Endothelial cell of hepatic sinusoid (primary cell): ENCODE measurements at regions not wholly inside any gene's neighbourhood (a gene's known extent, or its start where the extent isn't known, plus 50 kb on each side); places are given as distances from the start of the nearest gene placed in this dataset.

Experiments
- in situ Hi-C: cut with HindIII; loops from 2 replicates; pipeline ENCODE4 v1.10.0; 2017; ENCODE audit warnings: low sequenced_read_pairs

GRCh38 chr9:117858561-117858960 lies 154.4 kb downstream of the TLR4 start:
- in situ Hi-C loops: no loop called here

GRCh38 chr9:117860849-117861248 lies 156.6 kb downstream of the TLR4 start:
- in situ Hi-C loops: no loop called here

GRCh38 chr9:117864385-117865057 lies 160.3 kb downstream of the TLR4 start:
- in situ Hi-C loops: no loop called here

GRCh38 chr9:117868594-117868993 lies 164.4 kb downstream of the TLR4 start:
- in situ Hi-C loops: no loop called here

- in situ Hi-C loops: no loop called here
Observed at GRCh38 chr9:117869287-117869686, 165.1 kb downstream of the TLR4 start.

- in situ Hi-C loops: no loop called here
Observed at GRCh38 chr9:117869712-117870111, 165.5 kb downstream of the TLR4 start.

- in situ Hi-C loops: no loop called here
Observed at GRCh38 chr9:117873664-117874063, 169.5 kb downstream of the TLR4 start.

GRCh38 chr9:117875886-117876285 lies 171.7 kb downstream of the TLR4 start:
- in situ Hi-C loops: no loop called here

GRCh38 chr9:117882171-117882570 lies 178.0 kb downstream of the TLR4 start:
- in situ Hi-C loops: no loop called here

GRCh38 chr9:117886616-117887015 lies 182.4 kb downstream of the TLR4 start:
- in situ Hi-C loops: no loop called here

- in situ Hi-C loops: no loop called here
Observed at GRCh38 chr9:117887383-117887782, 183.2 kb downstream of the TLR4 start.

GRCh38 chr9:117887941-117888340 lies 183.7 kb downstream of the TLR4 start:
- in situ Hi-C loops: no loop called here

GRCh38 chr9:117903453-117903852 lies 199.2 kb downstream of the TLR4 start:
- in situ Hi-C loops: no loop called here

- in situ Hi-C loops: no loop called here
Observed at GRCh38 chr9:117906763-117907162, 202.6 kb downstream of the TLR4 start.

GRCh38 chr9:117907420-117907819 lies 203.2 kb downstream of the TLR4 start:
- in situ Hi-C loops: no loop called here

- in situ Hi-C loops: no loop called here
Observed at GRCh38 chr9:117916291-117916690, 212.1 kb downstream of the TLR4 start.

GRCh38 chr9:117917873-117918272 lies 213.7 kb downstream of the TLR4 start:
- in situ Hi-C loops: no loop called here

GRCh38 chr9:117919538-117919937 lies 215.3 kb downstream of the TLR4 start:
- in situ Hi-C loops: no loop called here

GRCh38 chr9:117926031-117926658 lies 221.9 kb downstream of the TLR4 start:
- in situ Hi-C loops: no loop called here

- in situ Hi-C loops: no loop called here
Observed at GRCh38 chr9:117927354-117927753, 223.2 kb downstream of the TLR4 start.

GRCh38 chr9:117929868-117930267 lies 225.7 kb downstream of the TLR4 start:
- in situ Hi-C loops: no loop called here

GRCh38 chr9:117932585-117932984 lies 228.4 kb downstream of the TLR4 start:
- in situ Hi-C loops: no loop called here
